ENCODE measurements at regions not wholly inside any gene's neighbourhood (a gene's known extent, or its start where the extent isn't known, plus 50 kb on each side); places are given as distances from the start of the nearest gene placed in this dataset.

DNA sequence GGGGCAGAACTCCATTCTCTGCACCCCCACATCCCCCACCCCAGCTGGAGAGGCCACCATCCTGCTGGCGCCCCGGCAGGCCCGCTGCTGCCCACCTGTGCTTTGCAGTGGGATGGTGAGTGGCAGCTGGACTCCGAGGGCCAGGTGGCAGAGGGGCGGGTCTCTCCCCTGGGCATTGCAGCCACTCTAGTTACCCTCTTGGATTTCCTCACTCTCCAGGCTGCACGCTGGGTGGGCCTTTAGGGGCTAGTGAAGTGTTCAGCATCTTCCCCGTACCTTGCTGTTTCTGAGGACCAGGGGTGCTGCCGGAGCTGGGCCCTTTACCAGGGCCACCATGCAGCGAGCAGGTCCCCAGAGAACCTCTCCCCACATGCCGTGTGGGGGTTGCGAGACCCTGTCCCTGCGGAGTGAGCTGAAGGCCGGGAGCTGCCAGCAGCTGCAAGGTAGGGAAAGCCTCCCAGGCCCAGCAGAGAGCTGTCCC lies 88.4 kb upstream of the SH3PXD2B start:
- no peak for TF ChIP-seq SP1 (IDR thresholded peaks at IDR 0.05; ENCODE audit: low read depth, low read length)
- TF ChIP-seq, protein P1, sequence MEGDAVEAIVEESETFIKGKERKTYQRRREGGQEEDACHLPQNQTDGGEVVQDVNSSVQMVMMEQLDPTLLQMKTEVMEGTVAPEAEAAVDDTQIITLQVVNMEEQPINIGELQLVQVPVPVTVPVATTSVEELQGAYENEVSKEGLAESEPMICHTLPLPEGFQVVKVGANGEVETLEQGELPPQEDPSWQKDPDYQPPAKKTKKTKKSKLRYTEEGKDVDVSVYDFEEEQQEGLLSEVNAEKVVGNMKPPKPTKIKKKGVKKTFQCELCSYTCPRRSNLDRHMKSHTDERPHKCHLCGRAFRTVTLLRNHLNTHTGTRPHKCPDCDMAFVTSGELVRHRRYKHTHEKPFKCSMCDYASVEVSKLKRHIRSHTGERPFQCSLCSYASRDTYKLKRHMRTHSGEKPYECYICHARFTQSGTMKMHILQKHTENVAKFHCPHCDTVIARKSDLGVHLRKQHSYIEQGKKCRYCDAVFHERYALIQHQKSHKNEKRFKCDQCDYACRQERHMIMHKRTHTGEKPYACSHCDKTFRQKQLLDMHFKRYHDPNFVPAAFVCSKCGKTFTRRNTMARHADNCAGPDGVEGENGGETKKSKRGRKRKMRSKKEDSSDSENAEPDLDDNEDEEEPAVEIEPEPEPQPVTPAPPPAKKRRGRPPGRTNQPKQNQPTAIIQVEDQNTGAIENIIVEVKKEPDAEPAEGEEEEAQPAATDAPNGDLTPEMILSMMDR (IDR thresholded peaks at IDR 0.05; ENCODE audit: control extremely low read depth in 1 of 3, insufficient read depth in 1 of 3, low read depth in 1 of 3, low read length in 3 of 3): no peak
- TF ChIP-seq RNF2 (IDR thresholded peaks at IDR 0.05; ENCODE audit: borderline replicate concordance, low read depth, low read length, missing control alignments, poor library complexity, severe bottlenecking): no peak

All from H1 (cell line).